ENCODE measurements at regions not wholly inside any gene's neighbourhood (a gene's known extent, or its start where the extent isn't known, plus 50 kb on each side); places are given as distances from the start of the nearest gene placed in this dataset.

DNA sequence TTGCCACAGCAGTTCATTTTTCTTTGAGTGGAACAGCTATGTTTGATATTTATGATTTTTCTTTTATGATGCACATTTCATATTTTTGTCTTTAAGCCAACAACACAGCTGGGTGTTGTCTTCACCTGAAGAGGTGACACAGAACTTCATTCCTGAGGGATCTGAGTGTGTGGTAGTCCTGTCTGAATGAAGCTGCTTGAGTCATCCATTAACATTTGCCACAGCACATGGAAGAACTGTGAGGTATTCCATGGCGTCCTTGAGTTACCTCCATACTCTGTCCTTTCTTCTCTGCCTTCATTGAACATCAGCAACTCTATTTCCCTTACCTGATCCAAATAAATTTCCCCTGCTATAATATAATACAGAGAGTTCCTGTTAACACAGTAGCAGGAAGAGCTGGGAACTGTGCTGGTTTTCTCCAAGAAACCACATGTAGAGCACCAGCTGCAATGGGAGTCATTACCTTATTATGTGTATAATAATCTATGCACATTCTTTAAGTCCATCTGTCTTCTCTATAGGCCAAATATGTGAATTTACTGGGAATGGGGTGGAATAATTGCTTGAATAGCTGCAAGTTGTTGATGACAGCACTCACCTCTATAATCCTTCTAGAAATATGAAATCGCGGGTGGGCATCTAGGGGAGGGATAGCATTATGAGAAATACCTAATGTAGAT is 72.4 kb upstream of the TAC1 start:
- Histone ChIP-seq H2BK120ac (replicated peaks; ENCODE audit: low read depth, low read length) (no peak overlapping the region), H3K4ac (replicated peaks; ENCODE audit: insufficient read length, low read depth, low read length) (no peak overlapping the region), H3K23ac (ENCODE audit: insufficient read length) (no peak overlapping the region), H3K56ac (replicated peaks; ENCODE audit: insufficient read length, low read depth, low read length) (no peak overlapping the region), H4K20me1 (replicated peaks in 1 of 2; ENCODE audit: control insufficient read depth in 1 of 2, insufficient read depth in 2 of 2, low read length in 2 of 2) (no peaks in the 10 kb centered on the region), H4K8ac (ENCODE audit: extremely low read depth, insufficient read depth, low read length) (no peak overlapping the region), H2BK15ac (ENCODE audit: low read length) (no peak overlapping the region), H4K5ac (ENCODE audit: insufficient read length, low read depth, low read length) (no peak overlapping the region), H2BK12ac (ENCODE audit: low read depth, low read length) (no peak overlapping the region), H3K79me1 (ENCODE audit: low read depth, low read length) (no peaks in the 10 kb centered on the region), H3K4me3 (ENCODE audit: extremely low read depth in 1 of 4, insufficient read depth in 2 of 4, low read depth in 3 of 4, low read length in 4 of 4) (no peak overlapping the region), H3K9ac (replicated peaks in 1 of 4; ENCODE audit: extremely low read depth in 1 of 4, low read depth in 3 of 4, low read length in 3 of 4) (no peak overlapping the region), H3K4me1 (replicated peaks in 1 of 4; ENCODE audit: control insufficient read depth in 3 of 4, insufficient read depth in 4 of 4, low read length in 3 of 4) (no peaks in the 10 kb centered on the region), H3K23me2 (ENCODE audit: low read depth, low read length) (no peaks in the 10 kb centered on the region), H3K4me2 (ENCODE audit: insufficient read depth in 1 of 2, low read depth in 2 of 2, low read length in 2 of 2) (no peak overlapping the region), H2BK5ac (ENCODE audit: low read depth, low read length) (no peak overlapping the region), H3K27me3 (replicated peaks in 1 of 4; ENCODE audit: control insufficient read depth in 3 of 4, extremely low read depth in 1 of 4, insufficient read depth in 3 of 4, low read length in 3 of 4) (no peaks in the 10 kb centered on the region; a peak in 1 of 7 replicates), H3K18ac (ENCODE audit: extremely low read depth, low read length) (no peak overlapping the region), H2BK20ac (ENCODE audit: low read length) (no peak overlapping the region), H3K36me3 (ENCODE audit: control insufficient read depth in 2 of 4, insufficient read depth in 4 of 4, low read length in 3 of 4) (no peaks in the 10 kb centered on the region), H3K27ac (ENCODE audit: low read depth, low read length) (no peak overlapping the region), H2AFZ (ENCODE audit: low read length) (no peak overlapping the region), H4K91ac (replicated peaks; ENCODE audit: insufficient read length, low read length) (no peak overlapping the region), H3K79me2 (ENCODE audit: control insufficient read depth in 1 of 2, insufficient read depth in 2 of 2, low read length in 2 of 2) (no peaks in the 10 kb centered on the region), H3K9me3 (ENCODE audit: insufficient read depth in 2 of 2, low read depth in 1 of 2, low read length in 1 of 2) (no peaks in the 10 kb centered on the region), H2AK5ac (ENCODE audit: low read depth, low read length) (no peak overlapping the region), H3K14ac (ENCODE audit: insufficient read length) (no peak overlapping the region)
- ChIA-PET CTCF (ENCODE audit: partially characterized antibody) (interaction anchor here (1.1 to 1.4 kb wide), 2 partner anchors 14 to 363 kb away, joined by 3 read pairs; no protein-coding TSS in a partner anchor), POLR2A (ENCODE audit: partially characterized antibody) (no interaction called here)
- DNase-seq (ENCODE audit: low read depth in 1 of 2, low spot score in 2 of 2), result no peak
- no peak for FAIRE-seq
- 83% methylated on average over 3 of the region's 3 CpGs; no CpG with 5 or more reads in 1 of the 2 experiments for WGBS, 2 experiments (ENCODE audit: extremely low coverage in 1 of 2, insufficient coverage in 1 of 2, insufficient read length in 1 of 2, insufficient replicate concordance in 2 of 2, low coverage in 1 of 2, low lambda C conversion rate in 2 of 2, missing lambda C conversion rate in 1 of 2)
- no peak for TF ChIP-seq SIN3A (conservative IDR thresholded peaks at IDR 0.05 in 1 of 2, IDR thresholded peaks at IDR 0.05 in 1 of 2; ENCODE audit: low read depth in 1 of 2, low read length in 2 of 2)
- no peak for TF ChIP-seq BRCA1 (IDR thresholded peaks at IDR 0.05; ENCODE audit: low read depth, low read length)
- no peak for TF ChIP-seq CBX5 (IDR thresholded peaks at IDR 0.05; ENCODE audit: low read depth, low read length)
- no peak for TF ChIP-seq FOSL1 (IDR thresholded peaks at IDR 0.05; ENCODE audit: insufficient read depth, low read depth, low read length)
- TF ChIP-seq, protein P1, sequence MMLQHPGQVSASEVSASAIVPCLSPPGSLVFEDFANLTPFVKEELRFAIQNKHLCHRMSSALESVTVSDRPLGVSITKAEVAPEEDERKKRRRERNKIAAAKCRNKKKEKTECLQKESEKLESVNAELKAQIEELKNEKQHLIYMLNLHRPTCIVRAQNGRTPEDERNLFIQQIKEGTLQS (IDR thresholded peaks at IDR 0.05; ENCODE audit: insufficient read depth, low read depth, low read length), result no peak
- TF ChIP-seq RNF2 (IDR thresholded peaks at IDR 0.05; ENCODE audit: borderline replicate concordance, low read depth, low read length, missing control alignments, poor library complexity, severe bottlenecking), result no peak
- TF ChIP-seq TAF1 (IDR thresholded peaks at IDR 0.05; ENCODE audit: low read depth, low read length), result no peak
- TF ChIP-seq RBBP5 (IDR thresholded peaks at IDR 0.05; ENCODE audit: borderline replicate concordance, low read depth, low read length), result no peak
- no peak for TF ChIP-seq CHD2 (IDR thresholded peaks at IDR 0.05; ENCODE audit: low read length)
- TF ChIP-seq, protein P2, sequence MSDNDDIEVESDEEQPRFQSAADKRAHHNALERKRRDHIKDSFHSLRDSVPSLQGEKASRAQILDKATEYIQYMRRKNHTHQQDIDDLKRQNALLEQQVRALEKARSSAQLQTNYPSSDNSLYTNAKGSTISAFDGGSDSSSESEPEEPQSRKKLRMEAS (IDR thresholded peaks at IDR 0.05), result no peak
